Thyroid gland (tissue), 4 donors: ENCODE measurements at regions not wholly inside any gene's neighbourhood (a gene's known extent, or its start where the extent isn't known, plus 50 kb on each side); places are given as distances from the start of the nearest gene placed in this dataset.
"Not testable (repeated sequence)": the region's sequence is repeated elsewhere in the genome, so short reads cannot be mapped to it uniquely, and the experiment has no call there.

Source experiments
- DNase-seq, 2 donors: peaks; one replicate each; pipeline ENCODE4 v3.0.0-alpha.2; 2019
- H3K27ac ChIP-seq, 3 donors: fragments of 200-600 bp; sonication (generic); 1 replicate in 2 of 3; 2 replicates in 1 of 3; pipeline ENCODE4 v1.5.1; 2016 to 2019; ENCODE audit warnings: mild to moderate bottlenecking in 1 of 3, moderate library complexity in 1 of 3
- H3K27me3 ChIP-seq: fragments of 200-600 bp; sonication (generic); one replicate; pipeline ENCODE4 v1.5.1; 2019
- H3K36me3 ChIP-seq, 2 donors: fragments of 200-600 bp; sonication (generic); one replicate each; pipeline ENCODE4 v1.5.1; 2016 to 2019
- H3K4me1 ChIP-seq, 2 donors: fragments of 200-600 bp; sonication (generic); one replicate each; pipeline ENCODE4 v1.5.1; 2017 to 2019
- H3K4me3 ChIP-seq, 3 donors: fragments of 200-600 bp; sonication (generic); replicated peaks in 1 of 3; 1 replicate in 2 of 3; 2 replicates in 1 of 3; pipeline ENCODE4 v1.5.1; 2016; ENCODE audit warnings: mild to moderate bottlenecking in 1 of 3
- H3K9me3 ChIP-seq: fragments of 200-600 bp; sonication (generic); one replicate; pipeline ENCODE4 v1.5.1; 2017
- POLR2A ChIP-seq, 2 donors: fragments of 450-650 bp; IDR thresholded peaks; one replicate each; pipeline ENCODE4 v1.6.1; 2017; ENCODE audit warnings: antibody characterized with exemption in 2 of 2, mild to moderate bottlenecking in 2 of 2, moderate library complexity in 1 of 2
- WGBS, 2 donors: methylation state at CpG; one replicate each; pipeline ENCODE4 v1.1.5; 2017; 5-methylcytosine and 5-hydroxymethylcytosine counted together
- intact Hi-C: fragments of 100-400 bp; cut with DNase I; formaldehyde crosslinking; loops from one replicate; pipeline ENCODE4 v1.15.1; 2023
- TF ChIP-seq, protein P1 (sequence below), 6 experiments: fragments of 200-600 bp in 3 of 6; fragments of 450-650 bp in 3 of 6; sonication (generic) in 3 of 6; IDR thresholded peaks; one replicate each; pipeline ENCODE4 v1.5.1; 2016 to 2019; ENCODE audit warnings: antibody characterized with exemption in 6 of 6, mild to moderate bottlenecking in 2 of 6, inconsistent platforms in 1 of 6, moderate library complexity in 1 of 6

DNA sequence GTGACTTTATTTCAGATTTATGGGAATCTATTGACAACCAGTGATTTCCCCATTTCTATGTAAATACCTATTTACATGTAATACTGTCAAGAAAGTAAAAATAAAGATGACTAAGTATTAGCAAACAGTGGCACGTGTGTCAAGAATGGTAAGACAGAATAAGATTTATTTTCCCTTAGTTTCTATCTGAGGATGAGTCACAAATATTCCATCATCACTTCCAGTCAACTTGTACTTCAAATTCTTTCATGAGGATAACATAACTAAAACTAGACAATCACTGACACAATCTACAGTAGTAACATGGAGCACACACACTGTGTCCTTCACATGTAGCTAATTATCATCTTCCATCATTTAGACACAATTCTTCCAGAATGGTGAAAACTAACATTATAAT is 625.3 kb upstream of the PCDH7 start:
- no peak for TF ChIP-seq POLR2A (IDR thresholded peaks at IDR 0.05)
- TF ChIP-seq, protein P1, sequence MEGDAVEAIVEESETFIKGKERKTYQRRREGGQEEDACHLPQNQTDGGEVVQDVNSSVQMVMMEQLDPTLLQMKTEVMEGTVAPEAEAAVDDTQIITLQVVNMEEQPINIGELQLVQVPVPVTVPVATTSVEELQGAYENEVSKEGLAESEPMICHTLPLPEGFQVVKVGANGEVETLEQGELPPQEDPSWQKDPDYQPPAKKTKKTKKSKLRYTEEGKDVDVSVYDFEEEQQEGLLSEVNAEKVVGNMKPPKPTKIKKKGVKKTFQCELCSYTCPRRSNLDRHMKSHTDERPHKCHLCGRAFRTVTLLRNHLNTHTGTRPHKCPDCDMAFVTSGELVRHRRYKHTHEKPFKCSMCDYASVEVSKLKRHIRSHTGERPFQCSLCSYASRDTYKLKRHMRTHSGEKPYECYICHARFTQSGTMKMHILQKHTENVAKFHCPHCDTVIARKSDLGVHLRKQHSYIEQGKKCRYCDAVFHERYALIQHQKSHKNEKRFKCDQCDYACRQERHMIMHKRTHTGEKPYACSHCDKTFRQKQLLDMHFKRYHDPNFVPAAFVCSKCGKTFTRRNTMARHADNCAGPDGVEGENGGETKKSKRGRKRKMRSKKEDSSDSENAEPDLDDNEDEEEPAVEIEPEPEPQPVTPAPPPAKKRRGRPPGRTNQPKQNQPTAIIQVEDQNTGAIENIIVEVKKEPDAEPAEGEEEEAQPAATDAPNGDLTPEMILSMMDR (IDR thresholded peaks at IDR 0.05): no peak
- no peak for DNase-seq
- H3K36me3 ChIP-seq: no peaks in the 10 kb centered on the region
- no peaks in the 10 kb centered on the region for H3K9me3 ChIP-seq
- intact Hi-C loops: no loop called here
- H3K27me3 ChIP-seq: no peaks in the 10 kb centered on the region
- no peaks in the 10 kb centered on the region for H3K4me1 ChIP-seq
- H3K27ac ChIP-seq: no peak overlapping the region
- H3K4me3 ChIP-seq: no peak overlapping the region
- 82 to 85% methylated on average over 1 of the region's 1 CpG for WGBS, 2 donors

DNA sequence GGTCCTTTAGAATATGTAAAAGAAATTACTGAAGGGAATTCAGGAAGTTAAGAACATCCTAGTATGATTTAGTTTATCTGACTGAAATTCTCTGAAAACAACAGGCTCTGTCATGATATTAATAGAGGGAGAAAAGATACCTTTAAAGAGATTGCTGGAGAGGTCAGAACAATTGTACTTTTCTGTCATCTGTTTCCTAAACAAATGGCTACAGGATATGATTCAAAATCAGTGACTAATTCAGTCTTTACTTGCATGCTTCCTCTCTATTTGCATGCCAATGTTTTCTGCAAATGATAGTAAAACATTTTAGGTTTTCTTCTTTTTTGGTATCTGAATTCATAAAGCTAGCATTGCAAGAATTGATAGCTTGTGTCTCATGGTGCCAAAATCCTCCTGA is 616.7 kb upstream of the PCDH7 start:
- intact Hi-C loops: no loop called here
- Histone ChIP-seq H3K4me3 (no peak overlapping the region), H3K36me3 (no peaks in the 10 kb centered on the region), H3K27me3 (no peaks in the 10 kb centered on the region), H3K9me3 (no peaks in the 10 kb centered on the region), H3K4me1 (no peaks in the 10 kb centered on the region), H3K27ac (no peak overlapping the region)
- no peak for DNase-seq
- TF ChIP-seq, protein P1 (IDR thresholded peaks at IDR 0.05): no peak
- TF ChIP-seq POLR2A (IDR thresholded peaks at IDR 0.05): no peak

DNA sequence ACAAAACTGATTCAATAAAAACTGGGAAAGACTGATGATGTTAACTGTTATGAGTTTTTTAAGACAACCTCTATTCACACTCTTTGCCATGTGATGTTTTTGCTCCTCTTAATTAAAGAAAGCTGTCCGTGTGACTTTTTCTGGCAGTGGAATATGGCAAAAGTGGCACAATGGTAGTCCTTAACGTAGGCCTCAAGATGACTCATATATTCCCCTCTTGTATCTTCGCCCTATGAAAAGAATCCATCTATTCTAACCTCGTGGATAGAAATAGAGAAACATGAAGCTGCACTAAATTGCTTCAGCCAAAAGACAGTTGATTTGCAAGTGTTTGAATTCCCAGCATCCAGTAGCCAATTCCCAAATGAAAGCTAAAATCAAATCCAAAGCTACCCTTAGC is 603.8 kb upstream of the PCDH7 start:
- intact Hi-C loops: no loop called here
- 74 to 80% methylated on average over 4 of the region's 4 CpGs for WGBS, 2 donors
- Histone ChIP-seq H3K9me3 (no peaks in the 10 kb centered on the region), H3K36me3 (no peaks in the 10 kb centered on the region), H3K27ac (no peak overlapping the region), H3K4me1 (no peaks in the 10 kb centered on the region), H3K27me3 (no peaks in the 10 kb centered on the region), H3K4me3 (no peak overlapping the region)
- TF ChIP-seq, protein P1 (IDR thresholded peaks at IDR 0.05): no peak
- no peak for TF ChIP-seq POLR2A (IDR thresholded peaks at IDR 0.05)
- no peak for DNase-seq

DNA sequence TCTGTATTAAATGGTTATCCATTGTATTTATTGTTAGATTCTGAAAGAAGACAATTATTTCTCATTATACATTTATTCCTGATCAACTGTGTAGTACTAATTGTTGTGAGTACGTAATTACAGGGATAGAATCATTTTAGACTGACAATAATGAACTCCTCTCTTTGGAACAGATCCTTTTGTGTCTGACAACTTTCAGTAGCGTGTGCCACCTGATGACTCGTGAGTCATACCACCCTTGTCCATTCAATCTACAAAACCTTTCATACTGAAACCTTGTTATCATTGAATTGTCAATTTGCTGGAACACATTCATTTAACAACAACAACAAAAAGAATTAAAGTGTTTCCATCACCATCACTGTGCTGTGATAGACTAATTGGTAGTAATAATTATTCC is 602.7 kb upstream of the PCDH7 start:
- no peaks in the 10 kb centered on the region for H3K36me3 ChIP-seq
- H3K9me3 ChIP-seq: no peaks in the 10 kb centered on the region
- TF ChIP-seq, protein P1 (IDR thresholded peaks at IDR 0.05): no peak
- no peak for TF ChIP-seq POLR2A (IDR thresholded peaks at IDR 0.05)
- H3K27me3 ChIP-seq: no peaks in the 10 kb centered on the region
- no peak for DNase-seq
- no peak overlapping the region for H3K4me3 ChIP-seq
- intact Hi-C loops: no loop called here
- no peak overlapping the region for H3K27ac ChIP-seq
- H3K4me1 ChIP-seq: no peaks in the 10 kb centered on the region
- WGBS, 2 donors: 86 to 89% methylated on average over 3 of the region's 3 CpGs

DNA sequence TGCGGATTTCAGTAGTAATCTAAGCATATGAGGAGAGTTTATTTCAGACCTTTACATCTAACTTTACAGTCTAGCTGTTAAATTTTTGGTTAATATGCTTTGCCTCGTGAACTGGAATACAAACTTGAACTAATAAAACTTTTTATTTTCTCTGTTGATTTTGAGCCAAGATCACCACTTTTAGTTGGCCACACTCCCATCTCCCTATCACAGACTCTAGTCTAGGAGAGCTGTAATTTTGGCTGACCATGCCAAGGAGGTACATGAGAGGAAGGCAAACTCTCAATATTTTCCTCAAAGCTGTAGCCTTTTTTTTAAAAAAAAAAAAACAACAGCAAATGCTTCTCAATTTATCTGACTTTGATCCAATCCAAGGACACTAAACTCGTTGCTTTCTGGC is 597.5 kb upstream of the PCDH7 start:
- 36 to 41% methylated on average over 3 of the region's 3 CpGs for WGBS, 2 donors
- H3K27me3 ChIP-seq: no peaks in the 10 kb centered on the region
- intact Hi-C loops: no loop called here

DNA sequence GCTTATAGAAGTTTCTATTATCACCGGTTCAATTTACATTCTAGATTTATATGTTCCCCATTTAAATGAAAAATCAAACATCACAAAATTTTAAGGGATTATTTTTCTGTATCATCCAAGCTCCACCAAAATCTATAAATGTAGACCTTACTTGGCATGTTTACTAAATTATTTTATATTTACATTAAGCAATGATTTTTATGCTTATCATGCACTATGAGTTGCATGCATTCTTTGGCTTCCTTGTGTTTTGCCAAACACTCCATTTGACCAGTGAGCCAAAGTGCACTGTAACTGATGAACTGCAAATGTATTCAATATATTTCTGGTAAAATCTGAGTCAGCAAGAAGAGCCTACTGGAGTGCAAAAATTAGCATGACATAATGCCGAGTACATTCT is 595.5 kb upstream of the PCDH7 start:
- H3K9me3 ChIP-seq, H3K4me1 ChIP-seq, DNase-seq, H3K27ac ChIP-seq, H3K4me3 ChIP-seq, H3K36me3 ChIP-seq, intact Hi-C loops, H3K27me3 ChIP-seq: not testable (repeated sequence)
- WGBS, 2 donors: 88 to 96% methylated on average over 2 of the region's 2 CpGs

More for the DNA sequence above, 597.5 kb upstream of the PCDH7 start:
- Histone ChIP-seq H3K9me3 (no peaks in the 10 kb centered on the region), H3K4me1 (no peaks in the 10 kb centered on the region), H3K27ac (no peak overlapping the region), H3K4me3 (no peak overlapping the region), H3K36me3 (no peaks in the 10 kb centered on the region)
- TF ChIP-seq POLR2A (IDR thresholded peaks at IDR 0.05): no peak
- TF ChIP-seq, protein P1 (IDR thresholded peaks at IDR 0.05): no peak
- DNase-seq: no peak
